ENCODE measurements at regions not wholly inside any gene's neighbourhood (a gene's known extent, or its start where the extent isn't known, plus 50 kb on each side); places are given as distances from the start of the nearest gene placed in this dataset.
"Not testable (repeated sequence)": the region's sequence is repeated elsewhere in the genome, so short reads cannot be mapped to it uniquely, and the experiment has no call there.

DNA sequence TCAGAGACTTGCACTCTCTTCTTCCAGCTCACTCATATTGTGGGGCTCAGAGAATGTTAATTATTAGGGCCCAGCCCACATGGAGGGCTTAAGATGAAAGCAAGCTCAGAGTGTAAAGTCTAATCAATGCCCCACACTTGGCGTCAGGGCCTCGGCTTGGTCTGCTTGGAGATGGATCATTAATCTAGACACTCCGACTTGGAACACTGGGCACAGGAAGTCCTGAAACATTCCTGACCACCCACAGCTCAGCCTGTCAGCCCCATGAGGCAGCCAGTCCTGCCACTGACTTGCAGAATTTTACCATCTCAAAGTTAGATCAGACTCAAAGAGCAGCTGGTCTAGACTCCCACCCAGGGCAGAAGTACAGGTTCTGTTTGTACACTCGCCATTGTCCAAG, 69.8 kb upstream of the TRABD2B start:
- DNase-seq: no peak
- H3K4me3 ChIP-seq (ENCODE audit: low read depth, low read length): no peak overlapping the region
- no peaks in the 10 kb centered on the region for H3K36me3 ChIP-seq (replicated peaks)
- in situ Hi-C loops (cut with HindIII; ENCODE audit: low pct_ligation_motif_present, low sequenced_read_pairs): no loop called here
- no peak overlapping the region for H3K27ac ChIP-seq
- TF ChIP-seq, protein P1, sequence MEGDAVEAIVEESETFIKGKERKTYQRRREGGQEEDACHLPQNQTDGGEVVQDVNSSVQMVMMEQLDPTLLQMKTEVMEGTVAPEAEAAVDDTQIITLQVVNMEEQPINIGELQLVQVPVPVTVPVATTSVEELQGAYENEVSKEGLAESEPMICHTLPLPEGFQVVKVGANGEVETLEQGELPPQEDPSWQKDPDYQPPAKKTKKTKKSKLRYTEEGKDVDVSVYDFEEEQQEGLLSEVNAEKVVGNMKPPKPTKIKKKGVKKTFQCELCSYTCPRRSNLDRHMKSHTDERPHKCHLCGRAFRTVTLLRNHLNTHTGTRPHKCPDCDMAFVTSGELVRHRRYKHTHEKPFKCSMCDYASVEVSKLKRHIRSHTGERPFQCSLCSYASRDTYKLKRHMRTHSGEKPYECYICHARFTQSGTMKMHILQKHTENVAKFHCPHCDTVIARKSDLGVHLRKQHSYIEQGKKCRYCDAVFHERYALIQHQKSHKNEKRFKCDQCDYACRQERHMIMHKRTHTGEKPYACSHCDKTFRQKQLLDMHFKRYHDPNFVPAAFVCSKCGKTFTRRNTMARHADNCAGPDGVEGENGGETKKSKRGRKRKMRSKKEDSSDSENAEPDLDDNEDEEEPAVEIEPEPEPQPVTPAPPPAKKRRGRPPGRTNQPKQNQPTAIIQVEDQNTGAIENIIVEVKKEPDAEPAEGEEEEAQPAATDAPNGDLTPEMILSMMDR (IDR thresholded peaks at IDR 0.05; ENCODE audit: low read depth, low read length, missing control alignments): no peak
- no peaks in the 10 kb centered on the region for H3K27me3 ChIP-seq (replicated peaks)

DNA sequence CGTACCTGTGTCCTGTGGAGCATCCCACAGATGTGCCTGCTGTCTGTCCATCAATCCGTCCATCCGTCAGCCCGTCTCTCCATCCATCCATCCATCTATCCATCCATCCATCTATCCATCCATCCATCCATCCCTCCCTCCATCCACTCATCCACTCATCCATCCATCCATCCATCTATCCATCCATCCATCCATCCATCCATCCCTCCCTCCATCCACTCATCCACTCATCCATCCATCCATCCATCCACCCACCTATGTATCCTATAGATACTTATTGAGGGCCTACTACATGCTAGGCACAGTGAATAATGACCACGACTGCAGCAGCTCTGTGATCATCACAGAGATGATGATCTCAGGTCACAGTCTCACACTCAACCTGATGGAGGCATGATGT, 67.5 kb upstream of the TRABD2B start:
- H3K4me3 ChIP-seq (ENCODE audit: low read depth, low read length); DNase-seq; H3K27ac ChIP-seq; H3K36me3 ChIP-seq (replicated peaks); H3K27me3 ChIP-seq (replicated peaks); in situ Hi-C loops (cut with HindIII; ENCODE audit: low pct_ligation_motif_present, low sequenced_read_pairs): not testable (repeated sequence)

DNA sequence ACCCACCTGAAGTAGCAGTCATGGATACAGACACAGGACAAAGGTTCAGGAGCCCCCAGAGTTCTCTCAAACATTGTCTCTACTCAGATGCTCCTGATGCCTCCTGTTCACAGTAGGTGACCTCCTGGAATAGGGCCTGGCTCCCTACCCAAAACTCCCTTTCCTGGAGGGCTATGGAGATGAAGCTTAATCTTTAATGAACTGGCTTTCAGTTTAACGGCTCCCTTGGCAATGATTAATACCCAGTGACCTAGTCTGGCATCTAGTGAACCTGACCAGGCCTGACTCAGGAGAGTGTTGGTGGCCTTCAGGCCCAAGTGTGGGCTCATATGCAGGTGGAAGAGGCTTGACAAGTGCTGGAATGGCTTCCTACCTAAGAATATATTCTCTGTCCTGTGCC, 65.2 kb upstream of the TRABD2B start:
- no peaks in the 10 kb centered on the region for H3K27me3 ChIP-seq (replicated peaks)
- no peak overlapping the region for H3K4me3 ChIP-seq (ENCODE audit: low read depth, low read length)
- no peak for DNase-seq
- H3K27ac ChIP-seq: no peak overlapping the region
- TF ChIP-seq, protein P1 (IDR thresholded peaks at IDR 0.05; ENCODE audit: low read depth, low read length, missing control alignments): no peak
- H3K36me3 ChIP-seq (replicated peaks): no peaks in the 10 kb centered on the region
- in situ Hi-C loops (cut with HindIII; ENCODE audit: low pct_ligation_motif_present, low sequenced_read_pairs): no loop called here

DNA sequence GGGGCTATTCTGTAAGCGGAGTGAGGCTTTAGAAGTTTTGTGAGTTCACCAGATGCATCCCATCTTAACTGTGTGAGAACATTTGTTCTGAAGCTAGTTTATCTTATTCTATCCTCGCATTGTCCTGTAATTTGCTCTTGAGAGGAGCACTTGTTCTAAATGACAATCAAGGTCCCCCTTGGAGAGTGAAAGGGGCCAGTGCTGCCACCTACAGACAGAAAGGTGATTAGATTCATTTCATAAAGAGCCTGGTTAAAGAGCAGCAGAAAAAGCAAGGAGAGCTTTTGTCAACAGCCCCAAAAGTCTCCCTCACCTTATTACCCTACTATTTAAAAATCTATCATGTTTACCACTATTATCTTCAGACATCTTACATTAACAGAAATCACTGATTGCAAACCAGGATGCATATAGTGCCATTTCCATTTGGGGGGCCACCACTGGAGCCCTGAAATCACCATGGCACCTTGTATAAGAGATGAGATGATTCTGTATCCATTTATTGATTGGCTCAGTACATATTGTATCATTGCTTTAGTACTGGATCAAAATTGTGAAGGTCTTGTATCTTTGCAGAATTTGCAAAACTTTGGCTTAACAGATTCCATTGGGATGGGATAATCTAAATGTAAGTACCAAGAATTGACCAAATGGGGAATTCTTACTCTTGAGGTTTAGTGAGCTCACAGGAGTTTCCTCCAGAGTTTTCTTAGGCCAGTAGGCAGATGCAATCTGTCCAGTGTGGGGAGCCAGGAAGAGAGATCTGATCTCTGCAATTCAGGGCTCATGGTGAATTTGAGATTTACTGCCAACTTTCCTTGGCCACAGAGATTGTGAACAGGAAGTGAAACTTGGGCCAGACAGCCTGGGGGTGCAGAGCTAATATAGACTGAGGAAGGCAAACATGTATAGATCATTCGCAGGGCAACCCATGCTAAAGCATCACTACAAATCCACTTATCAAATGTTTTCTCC, 64.3 kb upstream of the TRABD2B start:
- in situ Hi-C loops (cut with HindIII; ENCODE audit: low pct_ligation_motif_present, low sequenced_read_pairs): no loop called here
- TF ChIP-seq, protein P1 (IDR thresholded peaks at IDR 0.05; ENCODE audit: low read depth, low read length, missing control alignments): peak; percentile 75
- peak; percentile 57 for DNase-seq

DNA sequence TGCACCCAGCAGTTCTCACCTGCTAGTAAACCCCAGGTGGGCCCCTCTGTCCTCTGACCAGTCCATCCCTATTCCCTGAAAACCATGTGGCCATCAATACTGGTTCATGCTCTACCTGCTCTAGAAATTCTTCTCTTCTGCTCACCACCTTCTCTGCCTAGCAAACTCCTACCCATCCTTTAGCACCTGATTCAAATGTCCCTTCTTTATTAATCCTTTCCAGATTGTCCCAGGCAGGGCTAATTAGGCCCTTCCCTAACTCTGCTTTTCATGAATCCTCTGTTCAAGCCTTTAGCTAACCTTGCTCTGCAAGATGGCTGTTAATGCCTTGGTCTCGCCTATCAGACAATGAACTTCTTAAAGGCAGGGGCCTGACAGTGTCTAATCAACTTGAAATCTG, 62.1 kb upstream of the TRABD2B start:
- Histone ChIP-seq H3K27me3 (replicated peaks) (no peaks in the 10 kb centered on the region), H3K36me3 (replicated peaks) (no peaks in the 10 kb centered on the region), H3K27ac (no peak overlapping the region), H3K4me3 (ENCODE audit: low read depth, low read length) (no peak overlapping the region)
- in situ Hi-C loops (cut with HindIII; ENCODE audit: low pct_ligation_motif_present, low sequenced_read_pairs): no loop called here
- TF ChIP-seq, protein P1 (IDR thresholded peaks at IDR 0.05; ENCODE audit: low read depth, low read length, missing control alignments): no peak
- no peak for DNase-seq

More for the DNA sequence above, 64.3 kb upstream of the TRABD2B start:
- no peaks in the 10 kb centered on the region for H3K27me3 ChIP-seq (replicated peaks)
- H3K4me3 ChIP-seq (ENCODE audit: low read depth, low read length): no peak overlapping the region
- no peaks in the 10 kb centered on the region for H3K36me3 ChIP-seq (replicated peaks)
- no peak overlapping the region for H3K27ac ChIP-seq

DNA sequence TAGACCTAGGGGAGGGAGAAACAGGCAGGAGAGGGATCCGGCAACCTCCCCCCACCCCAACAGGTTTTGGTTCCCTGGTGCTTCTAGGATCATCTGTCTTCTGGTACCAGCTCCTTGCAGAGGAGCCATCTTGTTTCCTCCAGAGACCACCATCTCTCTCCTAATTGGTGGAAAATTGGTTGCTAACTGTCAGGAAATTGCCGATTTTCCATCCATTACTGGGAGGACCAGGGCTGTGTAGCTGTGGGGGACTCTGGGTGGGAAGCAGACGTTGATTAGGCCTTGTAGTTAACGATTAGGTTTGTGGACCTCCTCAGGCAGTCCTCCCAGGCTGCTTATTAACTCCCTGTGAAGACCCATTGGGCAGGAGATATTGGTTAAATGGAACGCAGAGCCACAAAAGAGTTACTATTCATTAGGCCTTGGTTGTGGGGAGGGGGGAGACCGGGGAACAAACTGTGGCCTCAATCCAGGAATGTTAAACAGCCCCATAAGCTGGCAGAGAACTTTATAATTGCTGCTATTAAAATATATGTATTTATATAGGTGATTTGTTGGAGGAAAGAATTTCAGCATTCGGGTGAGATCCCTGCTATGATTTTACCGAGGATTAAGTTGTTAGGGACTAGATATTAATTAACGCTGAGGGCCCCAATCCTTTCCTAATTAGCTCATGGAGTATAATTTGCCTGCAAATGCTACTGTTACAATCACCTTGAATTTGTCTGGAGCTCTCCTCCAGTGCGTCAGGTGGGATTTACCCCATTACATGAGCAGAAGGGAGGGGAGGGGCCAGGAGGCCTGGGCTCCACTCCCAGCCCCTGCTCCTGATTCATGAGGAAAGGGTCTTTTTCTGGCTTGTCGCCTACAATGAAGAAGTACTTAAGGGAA, 61.2 kb upstream of the TRABD2B start:
- no peak for DNase-seq
- TF ChIP-seq, protein P1 (IDR thresholded peaks at IDR 0.05; ENCODE audit: low read depth, low read length, missing control alignments): no peak
- Histone ChIP-seq H3K27me3 (replicated peaks) (no peaks in the 10 kb centered on the region), H3K4me3 (ENCODE audit: low read depth, low read length) (no peak overlapping the region), H3K36me3 (replicated peaks) (no peaks in the 10 kb centered on the region), H3K27ac (no peak overlapping the region)
- in situ Hi-C loops (cut with HindIII; ENCODE audit: low pct_ligation_motif_present, low sequenced_read_pairs): no loop called here
